Dermis blood vessel endothelial cell (primary cell): ENCODE measurements at regions not wholly inside any gene's neighbourhood (a gene's known extent, or its start where the extent isn't known, plus 50 kb on each side); places are given as distances from the start of the nearest gene placed in this dataset.

Experiments
- DNase-seq: peaks from one replicate; pipeline ENCODE4 v3.0.0; 2010

DNA sequence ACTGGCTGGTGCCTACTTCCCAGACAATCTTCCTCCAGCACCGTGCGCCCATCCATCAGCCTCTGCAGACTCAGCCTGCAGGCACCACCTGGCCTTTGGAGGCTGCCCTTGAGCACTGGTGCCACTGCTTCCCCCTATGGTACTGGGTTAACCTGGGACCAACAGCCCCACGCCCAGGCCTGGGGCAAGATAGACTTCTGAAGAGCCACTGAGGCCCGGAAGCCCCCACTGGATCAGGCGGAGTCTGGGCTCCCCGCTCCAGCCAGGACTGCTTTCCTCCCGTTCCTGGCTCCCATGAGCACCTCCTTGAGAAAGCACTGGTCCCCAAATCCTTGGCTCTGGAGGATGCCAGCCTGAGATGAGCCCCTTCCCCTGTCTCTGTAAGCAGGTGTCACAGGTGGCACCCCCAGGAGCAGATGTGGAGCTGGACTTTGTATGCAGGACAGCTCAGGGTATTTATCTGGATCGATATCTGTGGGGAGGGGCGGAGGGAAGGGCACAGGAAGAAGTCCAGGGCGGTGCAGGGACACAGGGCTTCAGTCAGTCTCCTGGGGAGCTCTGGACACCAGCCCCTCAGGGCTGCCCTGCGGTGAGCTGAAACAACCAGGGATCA, 206.5 kb upstream of the PPP2R2D start:
- DNase-seq: no peak

DNA sequence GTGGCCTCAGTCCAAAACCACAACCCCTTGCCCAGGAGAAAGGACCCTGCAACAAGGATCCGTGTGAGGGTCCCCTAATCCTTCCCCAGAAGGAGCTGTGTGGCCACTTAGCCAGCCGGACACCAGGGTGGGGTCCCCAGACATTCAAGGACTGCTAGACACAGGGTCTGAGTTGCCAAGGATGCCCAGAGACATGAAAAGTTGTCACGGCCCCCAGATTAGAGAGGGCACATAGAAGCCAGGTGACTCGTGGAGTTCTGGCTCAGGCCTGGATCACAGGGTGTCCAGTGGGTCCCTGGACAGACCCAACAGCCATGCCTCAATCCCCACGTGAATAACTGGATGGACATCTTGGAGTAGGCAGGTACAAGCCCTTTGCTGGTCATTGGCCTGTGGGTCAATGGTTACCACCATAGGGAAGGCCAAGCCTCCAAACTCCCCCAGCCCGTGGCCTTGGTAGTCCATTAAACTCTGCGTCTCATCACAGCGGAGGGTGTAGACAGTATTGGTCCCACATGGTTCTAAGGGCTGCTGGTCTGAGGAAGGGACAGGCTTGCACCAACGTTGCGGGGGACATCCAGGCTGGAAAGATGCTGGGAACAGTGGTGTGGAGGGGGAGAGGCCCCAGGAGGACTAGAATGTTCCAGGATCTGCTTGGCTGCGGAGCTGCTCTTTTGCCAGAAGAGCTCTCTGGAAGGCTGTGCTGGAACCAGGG, 205.9 kb upstream of the PPP2R2D start:
- DNase-seq: no peak

DNA sequence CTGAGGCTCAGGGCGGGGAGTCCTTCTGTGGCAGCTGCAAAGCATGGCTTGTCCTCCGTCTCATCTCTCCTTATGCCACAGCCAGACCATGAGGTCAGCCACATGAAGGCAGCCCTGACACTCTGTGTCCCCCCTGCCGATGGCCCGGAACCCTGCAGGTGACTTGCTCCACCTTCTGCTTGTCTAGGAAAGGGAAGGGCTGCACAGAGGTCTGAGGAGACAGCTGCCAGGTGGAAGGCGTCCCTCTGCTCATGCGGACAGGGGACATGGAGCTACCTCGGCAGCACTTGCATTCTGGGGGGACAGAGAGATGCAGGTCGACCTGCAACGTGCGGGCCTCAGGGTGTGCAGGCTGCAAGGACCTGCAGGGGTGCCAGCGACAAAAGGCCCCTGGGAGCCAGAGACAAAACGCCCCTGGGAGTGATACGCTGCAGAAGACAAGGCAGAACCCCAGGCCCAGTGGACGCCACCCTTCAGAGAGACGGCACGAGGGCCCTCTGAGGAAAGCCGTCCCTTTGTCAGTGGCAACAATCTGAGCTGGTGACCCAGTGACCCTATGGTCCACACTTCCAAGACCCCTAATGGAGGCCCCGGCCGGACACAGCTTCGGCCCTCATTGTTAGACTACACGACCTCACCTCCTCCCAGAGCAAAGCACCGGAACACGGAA, 205.2 kb upstream of the PPP2R2D start:
- DNase-seq: no peak

DNA sequence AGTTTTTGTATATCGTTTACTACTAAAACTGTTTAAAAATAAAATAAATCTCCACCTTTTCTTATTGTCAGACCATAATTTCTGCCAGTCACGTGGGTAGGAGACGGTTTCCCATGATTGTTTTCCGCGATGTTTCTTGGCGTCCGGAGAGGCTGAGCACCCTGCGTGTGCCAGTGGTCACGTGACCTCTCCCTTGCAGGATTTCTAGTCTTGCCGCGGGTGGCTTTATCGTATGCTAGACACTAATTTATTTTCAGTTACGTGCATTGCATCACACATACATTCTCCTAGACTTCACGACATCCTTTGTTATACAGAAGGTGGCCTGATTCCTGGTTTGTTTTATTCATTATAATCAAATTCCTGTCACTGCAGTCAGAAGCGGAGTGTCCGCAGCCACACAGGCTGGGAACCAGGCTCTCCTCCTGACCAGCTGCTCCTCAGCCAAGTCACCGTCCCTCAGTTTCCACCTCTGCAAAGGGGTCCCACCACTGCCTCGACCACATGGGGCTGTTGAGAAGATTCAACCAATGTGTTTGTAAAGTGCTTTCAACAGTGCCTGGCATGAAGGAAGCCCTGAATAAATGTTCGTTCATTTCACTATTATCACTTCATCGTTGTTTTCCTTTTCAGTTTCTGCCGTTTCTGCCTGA, 203.2 kb upstream of the PPP2R2D start:
- DNase-seq: no peak

DNA sequence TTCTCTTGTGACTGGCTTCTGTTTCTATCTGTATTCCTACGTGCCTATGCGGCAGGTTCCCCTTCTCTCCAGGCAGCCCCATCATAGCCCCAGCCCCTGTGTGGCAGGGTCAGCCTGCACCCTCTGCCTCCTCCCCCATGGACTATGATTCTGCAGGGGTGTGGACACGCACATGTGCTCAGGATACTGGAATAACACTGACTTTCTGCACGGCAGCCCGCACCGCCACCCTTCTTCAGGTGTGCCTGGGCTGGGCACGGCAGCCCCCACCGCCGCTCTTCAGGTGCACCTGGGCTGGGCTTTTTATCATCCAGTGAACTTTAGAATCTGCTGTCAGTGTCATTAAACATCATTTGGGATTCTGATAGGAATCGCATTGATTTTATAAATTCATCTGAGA, 202.6 kb upstream of the PPP2R2D start:
- DNase-seq: no peak

DNA sequence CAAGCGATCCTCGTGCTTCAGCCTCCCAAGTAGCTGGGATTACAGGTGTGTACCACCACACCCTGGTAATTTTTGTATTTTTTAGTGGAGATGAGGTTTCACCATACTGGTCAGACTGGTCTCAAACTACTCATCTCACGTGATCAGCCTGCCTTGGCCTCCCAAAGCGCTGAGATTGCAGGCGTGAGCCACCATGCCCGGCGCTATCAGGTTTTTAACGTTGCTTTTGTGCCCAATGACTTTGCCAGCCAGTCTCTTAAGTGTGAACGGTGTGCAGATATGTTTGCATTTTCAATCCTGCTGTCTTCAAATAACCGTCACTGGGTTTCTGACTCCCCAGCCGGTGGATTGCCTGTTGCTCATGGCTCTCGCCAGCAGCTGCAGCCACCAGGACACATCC, 201.8 kb upstream of the PPP2R2D start:
- DNase-seq: no peak

DNA sequence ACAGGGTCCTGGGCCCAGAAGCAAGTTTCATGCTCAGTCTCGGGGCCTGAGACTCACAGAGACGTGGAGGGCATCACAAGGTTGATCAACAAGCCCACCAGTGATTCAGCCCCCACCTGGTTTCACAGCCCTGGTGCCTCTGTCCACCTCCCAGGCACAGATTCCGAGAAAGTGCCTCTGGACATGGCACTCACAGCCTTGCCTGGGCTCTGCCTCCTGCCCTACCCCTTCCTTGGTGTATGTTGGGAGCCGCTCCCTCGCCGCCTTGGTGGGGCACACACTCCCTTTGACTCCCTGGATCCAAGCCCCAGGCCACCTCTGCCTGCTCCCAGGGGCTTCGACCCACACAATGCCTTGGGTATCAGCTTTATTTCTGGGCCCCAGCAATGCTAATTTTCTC, 200.8 kb upstream of the PPP2R2D start:
- DNase-seq: no peak

DNA sequence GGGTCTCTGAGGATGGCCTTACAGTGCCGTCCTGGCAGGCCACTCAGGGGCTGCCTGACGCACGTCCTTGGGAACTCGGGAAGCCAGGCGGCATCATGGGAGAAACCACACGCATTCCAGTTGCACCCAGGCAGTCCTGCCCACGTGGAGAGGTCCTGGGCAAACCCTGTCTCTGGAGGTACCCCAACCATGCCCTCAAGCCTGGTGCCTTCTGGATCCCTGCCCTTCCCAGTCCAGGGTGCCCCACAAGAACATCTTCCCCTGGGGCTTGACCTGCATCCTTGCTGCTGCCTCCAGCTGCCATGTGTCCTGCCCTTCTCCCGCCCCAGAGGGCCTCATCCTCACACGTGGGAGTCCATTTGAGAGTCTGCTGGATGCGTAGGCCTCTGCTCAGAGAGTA, 200.3 kb upstream of the PPP2R2D start:
- no peak for DNase-seq

DNA sequence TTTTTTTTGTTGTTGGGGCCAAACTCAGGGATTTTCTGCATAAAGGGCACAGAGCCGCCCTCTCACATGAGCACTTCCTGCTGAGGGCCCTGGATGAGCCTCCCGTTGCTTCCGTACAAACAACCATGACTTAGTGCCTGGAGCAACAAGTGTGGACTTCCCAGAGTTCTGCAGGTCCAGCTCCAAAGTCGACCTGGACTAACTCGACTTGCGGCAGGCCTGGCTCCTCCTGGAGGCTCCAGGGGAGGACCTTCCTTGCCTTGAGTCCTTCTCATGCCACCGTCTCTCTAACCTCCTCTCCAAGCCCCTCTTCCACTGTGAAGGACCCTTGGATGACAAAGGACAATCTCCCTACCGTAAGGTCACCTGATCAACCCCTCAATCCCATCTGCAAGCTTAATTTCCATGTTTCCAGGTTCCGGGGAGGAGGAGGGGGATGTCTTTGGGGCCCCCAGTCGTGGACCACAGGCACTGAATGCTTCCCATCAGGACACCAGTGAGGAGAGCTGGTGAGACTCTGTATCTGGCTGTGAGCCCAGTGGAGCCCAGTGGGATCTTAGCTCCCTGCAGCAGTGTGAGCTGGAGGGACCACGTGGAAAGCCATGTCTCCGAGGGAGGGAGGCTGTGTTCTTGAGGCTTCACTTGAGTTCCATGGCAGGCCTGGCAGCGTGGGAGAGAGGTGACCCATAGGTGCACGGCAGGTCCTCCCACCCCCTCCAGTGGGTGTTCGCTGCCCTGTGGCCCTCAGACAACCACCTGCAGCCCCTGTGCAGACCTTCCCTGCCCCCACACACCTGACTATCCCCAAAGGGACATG, 199.5 kb upstream of the PPP2R2D start:
- no peak for DNase-seq

DNA sequence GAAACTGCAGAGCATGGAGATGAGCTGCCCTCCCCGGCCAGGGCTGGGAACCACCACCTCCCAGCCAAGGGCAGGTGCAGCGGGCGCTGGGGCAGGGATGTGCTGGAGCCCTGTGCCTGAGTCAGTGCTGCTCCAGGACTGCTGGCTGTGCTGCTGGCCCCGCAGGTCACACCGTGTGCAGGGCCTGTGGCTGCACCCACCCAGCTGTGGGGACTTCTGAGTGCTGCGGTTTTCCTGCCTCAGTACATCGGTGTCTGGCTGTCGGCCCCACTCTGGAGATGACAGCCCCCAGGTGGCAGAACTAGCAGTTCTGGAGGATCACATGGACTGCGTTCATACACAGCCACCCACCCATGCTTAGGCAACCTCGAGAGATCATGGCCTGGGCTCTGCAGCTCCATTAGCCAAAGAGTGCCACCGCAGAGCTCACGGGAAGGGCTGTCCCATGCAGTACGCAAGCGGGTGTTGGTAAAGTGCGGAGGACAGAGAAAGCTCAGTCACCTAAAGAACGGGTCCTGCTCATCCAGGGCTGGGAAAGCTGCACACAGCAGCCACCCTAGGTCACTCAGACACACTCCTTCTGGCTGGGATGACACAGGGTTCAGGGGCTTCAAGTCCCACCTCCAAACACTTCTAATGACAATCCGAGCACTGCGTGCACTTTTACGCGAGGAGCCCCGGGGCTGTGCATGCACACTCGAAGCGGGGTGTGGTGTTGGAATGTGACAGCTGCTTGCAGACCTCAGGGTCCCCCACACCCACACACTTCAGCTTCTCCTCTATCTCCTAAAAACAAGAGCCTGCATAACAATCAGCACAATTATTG, 198.1 kb upstream of the PPP2R2D start:
- no peak for DNase-seq

DNA sequence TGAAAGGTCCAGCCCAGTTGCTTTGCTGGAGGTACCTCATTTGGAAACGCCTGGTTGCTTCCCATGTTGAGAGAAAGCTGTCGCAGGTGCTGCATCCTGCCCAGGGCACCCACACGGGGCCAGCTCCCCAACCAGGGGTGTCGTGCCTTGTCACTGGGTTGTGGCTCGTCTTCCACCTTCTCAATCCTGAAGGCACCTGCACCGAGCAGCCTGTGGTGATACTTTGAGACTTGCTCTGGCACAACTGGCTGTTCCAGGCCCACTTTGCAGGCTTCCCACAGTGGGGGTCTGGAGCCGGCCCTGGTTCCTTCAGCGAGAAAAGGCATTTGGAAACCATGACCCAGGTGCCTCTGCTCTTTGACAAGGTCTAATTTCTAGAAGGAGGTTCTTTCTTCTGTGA, 197.3 kb upstream of the PPP2R2D start:
- DNase-seq: no peak

DNA sequence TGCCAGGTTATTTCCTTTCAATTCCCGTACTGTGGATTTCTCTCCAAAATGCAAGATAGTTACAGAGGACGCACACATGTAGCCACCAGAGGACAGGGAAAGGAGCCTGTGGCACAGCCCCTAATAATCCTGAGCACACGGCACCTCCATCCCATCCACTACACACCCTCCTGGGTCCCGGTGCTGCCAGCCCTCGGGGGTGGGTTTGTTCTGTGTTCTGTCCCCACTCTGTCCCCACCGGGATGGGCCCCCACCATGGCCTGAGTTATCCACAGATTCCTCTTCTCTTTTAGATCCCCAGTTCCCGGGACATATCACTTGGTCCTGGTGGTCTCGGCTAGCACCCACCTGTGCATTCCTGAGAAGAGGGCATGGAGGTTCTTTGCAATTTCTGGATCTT, 196.9 kb upstream of the PPP2R2D start:
- DNase-seq: no peak

DNA sequence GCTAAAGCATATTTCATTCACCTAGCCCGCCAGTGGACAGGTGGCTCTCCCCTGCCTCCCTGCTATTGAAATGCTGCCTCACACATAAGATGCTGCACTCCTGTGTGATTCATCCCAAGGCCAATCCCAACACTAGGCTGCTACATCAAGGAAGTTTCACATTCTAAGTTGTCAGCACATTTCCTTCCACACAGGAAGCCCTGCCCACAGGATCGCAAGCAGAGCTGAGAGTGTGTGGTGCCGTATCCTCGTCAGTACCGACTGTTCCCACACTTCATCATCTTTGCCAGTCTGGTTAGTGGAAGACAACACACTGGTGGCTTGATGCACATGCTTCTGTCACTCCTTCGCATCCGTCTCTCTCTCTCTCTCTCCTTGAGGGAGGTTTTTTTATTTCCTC, 194.3 kb upstream of the PPP2R2D start:
- no peak for DNase-seq

DNA sequence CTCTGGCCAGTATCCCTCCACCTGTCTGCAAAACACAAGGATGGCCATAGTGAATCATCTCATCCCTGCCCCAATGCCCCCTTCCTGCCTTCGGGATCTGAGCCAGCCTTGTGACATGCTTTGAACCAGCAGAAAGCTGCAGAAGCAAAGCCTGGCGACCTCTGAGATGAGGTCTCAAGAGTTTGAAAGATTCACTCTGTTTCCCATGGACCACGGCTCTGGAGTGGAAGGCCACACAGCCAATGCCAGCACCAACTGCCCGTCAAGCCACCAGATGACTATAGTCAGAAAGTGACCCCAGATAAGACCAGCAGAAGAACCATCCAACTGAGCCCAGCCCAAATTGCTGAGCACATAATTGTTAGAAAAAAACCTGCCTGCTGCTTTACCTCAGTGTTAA, 193.9 kb upstream of the PPP2R2D start:
- no peak for DNase-seq

DNA sequence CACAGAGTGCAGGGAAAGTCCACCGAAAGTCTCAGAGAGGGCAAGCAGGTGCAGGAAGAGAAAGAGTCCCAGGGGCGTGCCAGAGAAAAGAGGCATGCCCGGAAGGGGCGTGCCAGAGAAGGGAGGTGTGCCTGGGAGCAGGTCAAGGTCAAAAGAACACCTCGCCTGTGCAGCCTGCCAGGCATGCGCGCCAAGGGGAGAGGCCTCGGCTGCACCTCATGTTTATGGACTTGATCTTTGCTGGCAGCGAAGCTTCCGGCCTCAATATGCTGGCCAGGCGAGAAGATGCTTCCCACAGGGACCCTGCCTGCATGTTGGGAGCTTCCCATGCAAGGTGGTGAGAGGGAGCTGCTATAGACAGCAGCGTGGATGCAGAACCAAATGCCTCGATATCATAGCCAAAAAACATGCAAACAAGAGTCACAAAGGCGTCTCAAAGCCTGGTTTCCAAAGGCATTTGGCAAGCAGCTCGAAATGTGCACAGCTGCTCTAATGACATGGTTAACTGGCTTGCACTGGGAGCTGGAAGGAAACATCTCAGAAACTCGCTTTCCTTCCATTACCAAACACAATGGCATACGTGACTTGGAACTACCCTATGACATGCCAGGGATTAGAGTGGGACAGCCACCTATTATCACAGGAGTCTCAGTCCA, 192.5 kb upstream of the PPP2R2D start:
- DNase-seq: no peak

DNA sequence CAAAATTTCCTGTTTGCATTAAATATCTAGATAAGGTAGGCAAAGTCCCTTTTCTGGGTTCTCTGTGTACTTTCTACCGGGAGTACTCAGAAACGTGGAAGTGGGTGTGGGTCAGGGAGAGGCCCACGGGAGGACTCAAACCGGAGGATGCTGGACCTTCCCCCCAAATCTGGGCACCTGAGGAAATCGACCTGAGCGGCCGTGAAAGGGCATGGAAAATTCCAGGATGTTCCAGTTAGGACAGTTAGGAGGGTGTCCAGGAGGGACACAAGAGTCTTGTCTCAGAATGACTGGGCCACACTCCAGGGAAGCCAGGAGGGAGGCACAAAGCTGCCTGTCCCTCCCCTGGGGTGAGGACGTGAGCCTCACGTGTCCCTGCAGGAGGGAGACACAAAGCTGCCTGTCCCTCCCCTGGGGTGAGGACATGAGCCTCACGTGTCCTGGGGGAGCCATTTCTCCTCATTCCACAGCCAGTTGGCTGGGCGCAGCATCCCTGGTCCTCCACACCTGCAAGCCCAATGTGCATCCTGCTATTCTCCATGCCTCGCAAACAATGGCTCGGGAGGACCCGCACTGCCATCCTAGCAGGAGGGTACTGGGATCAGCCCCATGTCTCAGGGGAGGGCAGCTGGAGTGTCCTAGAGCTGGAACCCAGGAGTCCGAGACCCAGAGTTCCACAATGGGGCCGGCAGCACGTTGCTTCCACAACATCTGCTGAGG, 190.5 kb upstream of the PPP2R2D start:
- DNase-seq: no peak

DNA sequence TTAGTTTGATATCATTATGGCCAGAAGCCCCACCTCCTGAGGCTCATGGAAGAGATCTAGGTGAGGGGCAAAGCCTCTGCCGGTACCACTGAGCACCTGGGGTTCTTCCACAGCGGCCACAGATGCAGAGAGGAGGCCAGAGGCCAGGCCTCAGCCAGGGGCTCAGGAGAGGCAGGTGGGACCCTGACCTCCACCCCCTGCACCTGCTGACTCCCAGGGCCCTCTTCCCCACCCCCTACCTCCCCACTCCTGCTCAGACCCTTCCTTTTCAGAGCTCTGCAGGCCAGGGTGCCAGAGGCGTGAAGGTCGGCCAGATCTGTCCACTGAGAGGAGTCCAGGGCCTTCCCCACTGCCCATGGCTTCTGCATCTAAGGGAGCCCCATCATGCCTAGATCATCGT, 178.7 kb upstream of the PPP2R2D start:
- DNase-seq: no peak

DNA sequence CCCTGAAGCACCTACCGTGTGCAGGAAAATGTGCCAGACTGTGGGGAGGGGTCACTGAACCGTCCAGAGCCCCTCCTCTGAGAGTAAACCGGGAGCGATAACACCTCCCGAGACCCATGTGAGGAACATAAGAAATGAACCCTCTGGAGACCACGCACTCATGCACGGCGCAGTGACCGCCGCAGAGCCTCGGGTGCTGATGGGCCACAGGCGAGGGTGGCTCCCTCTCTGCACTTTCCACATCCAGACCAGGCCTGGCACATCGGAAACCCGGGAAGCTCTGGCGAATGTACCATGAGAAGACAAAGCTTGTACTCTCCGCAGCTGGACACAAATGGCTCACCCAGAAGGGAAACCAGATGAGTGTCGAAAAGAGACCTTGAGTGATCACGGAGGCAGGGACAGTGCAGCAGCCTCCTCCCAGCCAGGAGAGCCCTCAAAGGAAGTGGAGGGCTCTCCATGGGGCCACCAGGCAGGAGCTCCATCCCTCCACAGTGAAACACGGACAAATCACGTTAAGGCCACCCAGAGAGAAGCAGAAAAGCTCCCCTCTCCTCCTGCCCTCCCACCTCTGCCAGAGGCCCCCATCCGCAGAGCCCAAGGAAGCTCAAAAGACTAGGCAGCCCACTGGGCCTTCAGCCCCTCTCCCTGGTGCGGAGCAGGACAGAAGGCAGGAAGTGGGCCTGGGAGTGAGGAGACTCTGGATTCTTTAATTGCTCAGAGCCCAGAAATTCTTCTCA, 178.1 kb upstream of the PPP2R2D start:
- DNase-seq: no peak

DNA sequence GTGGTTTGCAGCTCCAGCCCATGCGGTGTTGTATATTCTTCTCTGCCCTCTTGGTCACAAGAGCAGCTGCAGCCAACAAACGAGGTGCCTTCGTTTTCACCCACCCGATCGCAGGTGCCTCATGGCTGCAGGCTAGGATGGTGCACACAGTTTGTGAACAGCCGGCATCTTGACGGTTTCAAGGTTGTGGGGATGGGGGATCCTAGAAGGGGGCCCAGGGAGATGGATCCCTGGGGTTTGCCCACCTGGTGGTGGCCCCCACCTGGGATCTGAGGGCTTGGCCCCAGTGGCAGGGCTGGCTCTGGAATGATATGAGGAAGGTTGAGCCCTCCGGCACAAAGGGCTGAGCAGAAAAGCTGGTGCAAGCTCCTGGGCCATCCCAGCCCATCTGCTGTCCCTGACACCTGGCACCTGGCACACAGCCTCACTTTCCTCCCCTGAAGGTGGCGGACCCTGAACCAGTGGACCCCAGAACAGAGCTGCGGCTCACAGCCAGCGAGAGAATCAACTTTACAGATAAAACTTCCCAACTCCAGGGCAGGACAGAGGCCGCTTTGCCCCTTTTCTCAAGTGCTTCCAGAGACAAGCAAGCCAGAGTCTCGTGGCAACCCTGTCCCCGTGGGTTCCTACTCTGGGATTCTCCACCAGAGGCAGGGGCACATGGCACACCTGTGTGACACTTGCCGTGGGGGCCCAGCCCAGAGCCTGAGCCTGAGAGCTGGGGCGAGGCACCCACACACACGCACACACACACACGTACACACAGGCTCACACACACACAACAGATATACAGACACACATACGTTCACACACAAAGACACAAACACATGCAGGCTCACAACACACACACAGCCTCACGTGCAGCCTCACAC, 177.3 kb upstream of the PPP2R2D start:
- no peak for DNase-seq
